H7 (cell line): ENCODE measurements at regions not wholly inside any gene's neighbourhood (a gene's known extent, or its start where the extent isn't known, plus 50 kb on each side); places are given as distances from the start of the nearest gene placed in this dataset.

Experiments
- DNase-seq: peaks from one replicate; pipeline ENCODE4 v3.0.0; 2012
- H3K27me3 ChIP-seq: 2 replicates; pipeline ENCODE4 v1.6.0; 2011; ENCODE audit warnings: mild to moderate bottlenecking, low read length; ENCODE audit not compliant: control insufficient read depth, insufficient read depth
- H3K36me3 ChIP-seq: replicated peaks from 2 replicates; pipeline ENCODE4 v1.5.1; 2011; ENCODE audit warnings: low read length; ENCODE audit not compliant: control insufficient read depth, insufficient read depth
- H3K4me3 ChIP-seq: 2 replicates; pipeline ENCODE4 v1.5.1; 2011; ENCODE audit warnings: low read depth, mild to moderate bottlenecking, control low read depth, low read length, moderate library complexity; ENCODE audit not compliant: insufficient read depth

GRCh38 chr20:50294164-50295088, 103.8 kb downstream of the CEBPB start:
- H3K4me3 ChIP-seq: no peak overlapping the region
- no peaks in the 10 kb centered on the region for H3K36me3 ChIP-seq
- H3K27me3 ChIP-seq: no peaks in the 10 kb centered on the region
- DNase-seq: peak; percentile 86

DNA sequence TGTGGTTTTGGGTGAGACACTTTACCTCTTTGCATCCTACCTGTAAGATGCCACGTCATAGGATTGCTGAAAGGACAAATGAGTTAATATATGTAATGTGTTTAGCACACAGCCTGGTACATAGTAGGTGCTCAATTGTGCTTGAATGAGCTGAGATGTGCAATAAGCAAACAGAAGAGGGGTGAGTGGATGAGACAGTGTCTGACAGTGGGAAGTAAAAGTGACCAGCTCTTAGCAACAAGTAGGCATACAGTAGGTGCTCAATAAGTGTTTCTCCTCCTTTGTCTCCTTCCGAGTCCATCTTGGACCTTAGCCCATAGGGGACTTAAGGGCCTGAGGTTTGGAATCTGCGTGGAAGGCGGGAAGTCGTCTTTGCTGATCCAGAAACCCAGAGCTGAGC, 104.7 kb downstream of the CEBPB start:
- H3K4me3 ChIP-seq: no peak overlapping the region

GRCh38 chr20:50295762-50296449, 105.3 kb downstream of the CEBPB start:
- DNase-seq: no peak
- H3K36me3 ChIP-seq: no peaks in the 10 kb centered on the region
- no peaks in the 10 kb centered on the region for H3K27me3 ChIP-seq
- no peak overlapping the region for H3K4me3 ChIP-seq

More for the DNA sequence above, 104.7 kb downstream of the CEBPB start:
- Histone ChIP-seq H3K27me3 (no peaks in the 10 kb centered on the region), H3K36me3 (no peaks in the 10 kb centered on the region)
- no peak for DNase-seq

DNA sequence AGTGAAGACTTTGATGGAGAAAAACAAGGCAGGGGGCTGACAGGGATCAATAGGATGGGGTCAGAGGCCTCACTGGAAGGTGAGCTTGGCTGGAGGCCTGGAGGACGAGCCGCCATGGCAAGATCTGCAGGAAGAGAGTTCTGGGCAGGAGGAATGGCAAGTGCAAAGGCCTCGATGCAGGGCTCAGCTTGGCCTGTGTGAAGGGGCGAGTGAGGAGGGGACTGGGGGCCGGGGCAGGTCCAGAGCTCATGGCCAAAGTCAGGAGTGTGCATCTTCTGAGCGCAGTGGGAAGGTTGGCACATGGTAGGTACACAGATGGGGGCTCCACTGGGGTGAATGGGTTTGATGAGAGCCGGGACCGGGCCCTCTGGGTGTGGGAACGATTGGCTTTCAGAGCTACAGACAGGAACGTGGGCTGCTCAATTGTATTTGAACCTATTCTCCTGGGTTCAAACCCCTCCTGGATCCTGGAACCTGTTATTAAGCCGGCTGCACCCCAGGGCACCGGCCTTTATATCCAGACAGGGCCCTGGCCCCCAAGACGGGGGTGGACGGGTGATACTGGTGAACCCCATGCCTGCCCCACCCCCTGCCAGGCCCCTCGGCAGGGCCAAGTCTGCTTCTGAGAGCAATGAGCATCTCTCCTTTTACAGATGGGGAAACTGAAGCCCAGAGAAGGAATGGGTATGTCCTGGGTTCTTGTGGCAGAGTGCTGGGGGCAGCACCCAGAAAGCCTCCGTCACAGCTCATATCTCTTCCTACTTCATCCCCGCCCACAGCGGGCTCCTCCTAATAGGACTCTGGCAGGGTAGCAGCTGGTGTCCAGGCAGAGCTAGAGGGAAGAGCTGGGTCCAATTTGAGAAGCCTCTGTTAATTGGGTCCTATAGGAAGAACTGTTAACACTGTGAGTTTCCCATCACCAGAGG, 106.1 kb downstream of the CEBPB start:
- Histone ChIP-seq H3K36me3 (no peaks in the 10 kb centered on the region), H3K27me3 (no peaks in the 10 kb centered on the region), H3K4me3 (no peak overlapping the region)
- no peak for DNase-seq

DNA sequence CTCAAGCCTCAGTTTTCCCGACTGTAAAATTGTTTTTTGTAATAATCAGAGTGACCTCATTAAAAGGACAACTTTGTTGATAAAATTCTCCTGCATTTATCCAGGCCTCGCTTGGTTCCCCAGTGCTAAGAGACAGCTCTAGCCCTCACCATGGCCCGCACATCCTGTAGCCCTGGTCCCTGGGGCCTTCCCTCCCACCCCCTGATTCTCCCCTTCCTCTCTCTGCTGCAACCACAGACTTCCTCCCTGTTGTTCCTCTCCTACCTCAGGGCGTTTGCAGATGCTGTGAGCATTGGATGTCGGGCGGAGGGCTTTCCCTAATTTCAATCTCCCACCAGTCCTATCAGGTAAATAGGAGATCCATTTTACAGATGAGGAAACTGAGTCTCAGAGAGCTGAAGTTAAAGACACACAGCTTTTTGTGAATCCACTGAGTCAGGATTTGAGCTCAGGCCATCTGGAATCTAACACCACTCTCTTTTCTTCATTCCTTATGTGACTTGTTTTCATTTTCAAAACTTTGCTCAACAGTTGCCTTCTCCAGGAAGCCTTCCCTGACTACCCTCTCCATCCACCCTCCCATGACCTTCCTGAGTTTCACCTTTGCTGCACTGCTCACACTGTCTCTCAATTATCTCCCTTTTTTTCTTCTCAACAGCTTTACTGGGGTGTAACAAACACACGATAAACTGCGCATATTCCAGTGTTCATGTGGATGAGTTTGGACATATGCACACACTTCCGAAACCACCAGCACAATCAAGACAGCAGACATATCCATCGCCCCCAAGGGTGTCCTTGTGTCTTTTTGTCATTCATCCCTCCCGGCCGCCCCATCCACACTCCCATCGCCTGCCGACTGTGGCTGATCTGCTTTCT, 107.1 kb downstream of the CEBPB start:
- Histone ChIP-seq H3K27me3 (no peaks in the 10 kb centered on the region), H3K4me3 (no peak overlapping the region), H3K36me3 (no peaks in the 10 kb centered on the region)
- DNase-seq: no peak

- no peaks in the 10 kb centered on the region for H3K36me3 ChIP-seq
- no peaks in the 10 kb centered on the region for H3K27me3 ChIP-seq
- H3K4me3 ChIP-seq: no peak overlapping the region
- no peak for DNase-seq
These were observed 108.1 kb downstream of the CEBPB start for GRCh38 chr20:50298554-50299324.

DNA sequence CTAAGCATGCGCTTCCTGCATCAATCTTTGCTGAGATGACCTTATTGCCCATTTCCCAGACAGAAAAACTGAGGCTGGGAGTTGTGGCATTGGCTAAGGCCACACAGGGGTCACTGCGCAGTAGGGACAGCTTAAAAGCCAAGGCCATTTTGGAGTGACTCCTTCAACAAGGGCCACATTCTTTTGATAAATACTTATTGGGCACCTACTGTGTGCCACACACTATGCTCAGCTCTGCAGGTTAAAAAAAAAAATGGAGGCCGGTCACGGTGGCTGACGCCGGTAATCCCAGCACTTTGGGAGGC, 108.6 kb downstream of the CEBPB start:
- DNase-seq: no peak
- Histone ChIP-seq H3K27me3 (no peaks in the 10 kb centered on the region), H3K36me3 (no peaks in the 10 kb centered on the region), H3K4me3 (no peak overlapping the region)

GRCh38 chr20:50301165-50301564, 110.5 kb downstream of the CEBPB start:
- no peak overlapping the region for H3K4me3 ChIP-seq

DNA sequence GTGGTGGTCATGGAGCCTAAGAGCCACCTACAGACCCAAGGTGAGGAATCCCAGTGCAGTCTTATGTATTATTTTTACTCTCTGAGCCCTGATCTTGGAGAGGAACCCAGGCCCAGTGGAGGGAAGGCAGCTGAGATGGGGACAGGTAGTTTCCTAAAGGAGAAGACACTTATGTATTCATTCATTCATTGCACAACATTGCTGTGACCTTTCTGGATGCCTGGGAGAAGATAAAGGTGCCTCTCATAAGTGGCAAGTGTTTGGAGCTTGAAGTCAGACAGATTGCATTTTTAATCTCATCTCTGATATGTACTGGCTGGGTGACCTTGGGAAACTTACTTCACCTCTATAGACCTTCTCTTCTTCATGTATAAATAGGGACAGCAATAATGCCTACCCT, 111.1 kb downstream of the CEBPB start:
- Histone ChIP-seq H3K27me3 (no peaks in the 10 kb centered on the region), H3K4me3 (no peak overlapping the region), H3K36me3 (no peaks in the 10 kb centered on the region)
- DNase-seq: no peak

More at GRCh38 chr20:50301165-50301564, 110.5 kb downstream of the CEBPB start:
- no peaks in the 10 kb centered on the region for H3K36me3 ChIP-seq
- no peak for DNase-seq
- no peaks in the 10 kb centered on the region for H3K27me3 ChIP-seq

- Histone ChIP-seq H3K36me3 (no peaks in the 10 kb centered on the region), H3K27me3 (no peaks in the 10 kb centered on the region), H3K4me3 (no peak overlapping the region)
- no peak for DNase-seq
These were observed 111.9 kb downstream of the CEBPB start for GRCh38 chr20:50302341-50303057.

GRCh38 chr20:50303573-50304500, 113.2 kb downstream of the CEBPB start:
- no peak overlapping the region for H3K4me3 ChIP-seq
- no peak for DNase-seq
- no peaks in the 10 kb centered on the region for H3K27me3 ChIP-seq
- H3K36me3 ChIP-seq: no peaks in the 10 kb centered on the region

- no peaks in the 10 kb centered on the region for H3K36me3 ChIP-seq
- H3K4me3 ChIP-seq: no peak overlapping the region
- DNase-seq: no peak
- H3K27me3 ChIP-seq: no peaks in the 10 kb centered on the region
These were observed 113.8 kb downstream of the CEBPB start for GRCh38 chr20:50304501-50304856.
